A673 (cell line): ENCODE measurements at regions not wholly inside any gene's neighbourhood (a gene's known extent, or its start where the extent isn't known, plus 50 kb on each side); places are given as distances from the start of the nearest gene placed in this dataset.

Experiments
- BruUV-seq: library from RNA; stranded (reverse); fragments of 400-500 nt; replicated peaks from 2 replicates; lab custom pipeline; 2021; lab: Mats Ljungman, UMichigan
- CTCF ChIA-PET: fragments of 300-600 bp; sonication (Branson Sonifier 250); formaldehyde crosslinking; loops from one replicate; lab custom pipeline; 2022; ENCODE audit warnings: antibody characterized with exemption; lab: Charles Lee
- POLR2A ChIA-PET: fragments of 300-600 bp; sonication (Branson Sonifier 250); formaldehyde crosslinking; loops from one replicate; lab custom pipeline; 2022; ENCODE audit warnings: antibody characterized with exemption; ENCODE audit not compliant: low non-redundant PET; lab: Charles Lee
- DNase-seq: peaks from one replicate; pipeline ENCODE4 v3.0.0-alpha.2; 2015; ENCODE audit warnings: low spot score
- H3K27ac ChIP-seq: fragments of 200-600 bp; sonication (generic); 2 replicates; pipeline ENCODE4 v1.5.1; 2016; ENCODE audit warnings: mixed run types, low read depth, mild to moderate bottlenecking, mixed read lengths, antibody characterized with exemption, low read length; ENCODE audit not compliant: poor library complexity, severe bottlenecking
- H3K27me3 ChIP-seq: fragments of 200-600 bp; sonication (generic); replicated peaks from 2 replicates; pipeline ENCODE4 v1.6.1; 2017; ENCODE audit warnings: mixed run types, low read depth, mild to moderate bottlenecking, mixed read lengths, antibody characterized with exemption, low read length; ENCODE audit not compliant: insufficient read depth, poor library complexity
- H3K36me3 ChIP-seq: fragments of 200-600 bp; sonication (generic); 2 replicates; pipeline ENCODE4 v1.6.1; 2016; ENCODE audit warnings: mixed run types, mild to moderate bottlenecking, mixed read lengths, antibody characterized with exemption, low read length; ENCODE audit not compliant: insufficient read depth, poor library complexity, severe bottlenecking
- H3K4me1 ChIP-seq: fragments of 200-600 bp; sonication (generic); 2 replicates; pipeline ENCODE4 v1.6.1; 2017; ENCODE audit warnings: mixed run types, mild to moderate bottlenecking, mixed read lengths, antibody characterized with exemption, low read length; ENCODE audit not compliant: insufficient read depth, poor library complexity, severe bottlenecking
- H3K4me3 ChIP-seq: fragments of 200-600 bp; sonication (generic); 2 replicates; pipeline ENCODE4 v1.5.1; 2016; ENCODE audit warnings: low read depth, mixed run types, mild to moderate bottlenecking, mixed read lengths, low read length; ENCODE audit not compliant: poor library complexity, severe bottlenecking
- H3K9me3 ChIP-seq: fragments of 200-600 bp; sonication (generic); 2 replicates; pipeline ENCODE4 v1.6.1; 2016; ENCODE audit warnings: mixed run types, low read depth, mild to moderate bottlenecking, mixed read lengths, antibody characterized with exemption, low read length; ENCODE audit not compliant: poor library complexity, severe bottlenecking
- EZH2 ChIP-seq: fragments of 200-600 bp; sonication (generic); IDR thresholded peaks from 2 replicates; pipeline ENCODE4 v1.6.1; 2017; ENCODE audit warnings: borderline replicate concordance, low read depth, mild to moderate bottlenecking, mixed read lengths, antibody characterized with exemption, low read length; ENCODE audit not compliant: poor library complexity, severe bottlenecking
- intact Hi-C: fragments of 100-400 bp; cut with micrococcal nuclease; formaldehyde crosslinking; loops from one replicate; pipeline ENCODE4 v1.10.0; 2022; ENCODE audit not compliant: unreplicated experiment
- TF ChIP-seq, protein P1 (sequence below): fragments of 300-800, 200-600 bp; sonication (generic); conservative IDR thresholded peaks from 2 replicates; pipeline ENCODE4 v1.5.1; 2017; ENCODE audit warnings: low read depth, mild to moderate bottlenecking, antibody characterized with exemption, low read length, moderate library complexity, mixed read lengths

GRCh38 chr18:55875371-55875901 lies 287.4 kb upstream of the TCF4 start:
- BruUV-seq, result no TSS peak
- no peaks in the 10 kb centered on the region for H3K9me3 ChIP-seq
- intact Hi-C loops, result no loop called here
- H3K4me3 ChIP-seq, result no peak overlapping the region
- H3K27me3 ChIP-seq, result no peaks in the 10 kb centered on the region
- no peak overlapping the region for H3K27ac ChIP-seq
- no peaks in the 10 kb centered on the region for H3K4me1 ChIP-seq
- CTCF ChIA-PET, result no interaction called here
- TF ChIP-seq, protein P1, sequence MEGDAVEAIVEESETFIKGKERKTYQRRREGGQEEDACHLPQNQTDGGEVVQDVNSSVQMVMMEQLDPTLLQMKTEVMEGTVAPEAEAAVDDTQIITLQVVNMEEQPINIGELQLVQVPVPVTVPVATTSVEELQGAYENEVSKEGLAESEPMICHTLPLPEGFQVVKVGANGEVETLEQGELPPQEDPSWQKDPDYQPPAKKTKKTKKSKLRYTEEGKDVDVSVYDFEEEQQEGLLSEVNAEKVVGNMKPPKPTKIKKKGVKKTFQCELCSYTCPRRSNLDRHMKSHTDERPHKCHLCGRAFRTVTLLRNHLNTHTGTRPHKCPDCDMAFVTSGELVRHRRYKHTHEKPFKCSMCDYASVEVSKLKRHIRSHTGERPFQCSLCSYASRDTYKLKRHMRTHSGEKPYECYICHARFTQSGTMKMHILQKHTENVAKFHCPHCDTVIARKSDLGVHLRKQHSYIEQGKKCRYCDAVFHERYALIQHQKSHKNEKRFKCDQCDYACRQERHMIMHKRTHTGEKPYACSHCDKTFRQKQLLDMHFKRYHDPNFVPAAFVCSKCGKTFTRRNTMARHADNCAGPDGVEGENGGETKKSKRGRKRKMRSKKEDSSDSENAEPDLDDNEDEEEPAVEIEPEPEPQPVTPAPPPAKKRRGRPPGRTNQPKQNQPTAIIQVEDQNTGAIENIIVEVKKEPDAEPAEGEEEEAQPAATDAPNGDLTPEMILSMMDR, result no peak
- no peak for TF ChIP-seq EZH2
- no peaks in the 10 kb centered on the region for H3K36me3 ChIP-seq
- DNase-seq, result no peak
- POLR2A ChIA-PET, result no interaction called here

DNA sequence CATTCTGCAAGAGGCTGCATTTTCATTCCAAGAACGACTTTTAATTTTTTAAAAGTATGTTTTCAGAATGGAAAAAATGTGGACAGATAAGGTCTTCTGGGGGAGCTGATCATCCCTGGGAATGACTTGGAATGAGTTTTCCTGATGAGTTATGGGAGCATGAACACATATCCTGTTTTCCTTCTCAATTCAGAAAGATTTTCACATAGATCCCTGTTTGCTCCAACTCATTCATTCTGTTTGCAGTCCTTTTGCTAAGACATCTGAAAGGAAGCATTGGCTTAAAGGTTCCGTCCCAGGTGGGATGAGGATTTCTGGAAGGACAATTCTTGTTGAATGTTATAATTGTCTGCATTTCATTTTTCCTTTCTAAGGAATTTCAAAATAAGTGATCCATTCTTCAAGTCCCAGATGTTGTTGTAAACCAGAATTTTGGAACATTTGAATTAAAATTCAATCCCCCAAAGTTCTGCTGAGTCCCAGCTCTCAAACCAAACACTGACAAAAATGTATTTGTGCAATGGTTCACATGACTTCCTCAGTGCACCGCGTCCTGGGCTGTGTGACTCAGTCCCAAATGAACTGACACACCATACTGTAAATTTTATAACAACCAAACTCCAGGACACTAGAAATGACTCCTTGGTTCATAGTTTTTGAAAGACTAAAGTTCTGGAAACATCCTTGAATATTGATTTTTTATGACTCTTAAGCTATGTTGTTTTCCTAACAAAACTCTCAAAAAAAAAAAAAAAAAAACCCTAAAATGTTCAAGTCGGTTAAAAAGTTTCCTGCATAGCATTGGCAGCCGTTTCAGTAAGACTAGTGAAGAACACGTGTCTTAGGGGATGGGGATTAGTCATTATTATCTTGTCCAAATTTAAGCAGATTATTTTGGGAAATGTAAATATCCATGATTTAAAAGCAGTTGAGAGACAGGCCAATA lies 281.8 kb upstream of the TCF4 start:
- DNase-seq, result no peak
- POLR2A ChIA-PET, result interaction anchor here (0.7 kb wide), 1 partner anchor 10 kb away, joined by 3 read pairs; no protein-coding TSS in a partner anchor
- Histone ChIP-seq H3K27ac (no peak overlapping the region), H3K36me3 (no peaks in the 10 kb centered on the region), H3K4me3 (no peak overlapping the region), H3K4me1 (peaks cover under 1% of the 10 kb centered on the region), H3K9me3 (no peaks in the 10 kb centered on the region), H3K27me3 (no peaks in the 10 kb centered on the region)
- intact Hi-C loops, result loop anchor here (5.0 kb wide), 1 partner anchor 52 kb away; no protein-coding TSS in a partner anchor
- no TSS peak for BruUV-seq
- TF ChIP-seq, protein P1, result no peak
- CTCF ChIA-PET, result no interaction called here

- Histone ChIP-seq H3K4me1 (peaks cover 9% of the 10 kb centered on the region), H3K4me3 (no peak overlapping the region), H3K27ac (no peak overlapping the region), H3K27me3 (no peaks in the 10 kb centered on the region), H3K36me3 (no peaks in the 10 kb centered on the region), H3K9me3 (no peaks in the 10 kb centered on the region)
- CTCF ChIA-PET, result no interaction called here
- DNase-seq, result no peak
- POLR2A ChIA-PET, result no interaction called here
- no peak for TF ChIP-seq EZH2
- TF ChIP-seq, protein P1, result no peak
- no TSS peak for BruUV-seq
- intact Hi-C loops, result no loop called here
Measured at GRCh38 chr18:55868909-55869308, 280.9 kb upstream of the TCF4 start.
